ENCODE measurements at regions not wholly inside any gene's neighbourhood (a gene's known extent, or its start where the extent isn't known, plus 50 kb on each side); places are given as distances from the start of the nearest gene placed in this dataset.

- TF ChIP-seq, protein P1, sequence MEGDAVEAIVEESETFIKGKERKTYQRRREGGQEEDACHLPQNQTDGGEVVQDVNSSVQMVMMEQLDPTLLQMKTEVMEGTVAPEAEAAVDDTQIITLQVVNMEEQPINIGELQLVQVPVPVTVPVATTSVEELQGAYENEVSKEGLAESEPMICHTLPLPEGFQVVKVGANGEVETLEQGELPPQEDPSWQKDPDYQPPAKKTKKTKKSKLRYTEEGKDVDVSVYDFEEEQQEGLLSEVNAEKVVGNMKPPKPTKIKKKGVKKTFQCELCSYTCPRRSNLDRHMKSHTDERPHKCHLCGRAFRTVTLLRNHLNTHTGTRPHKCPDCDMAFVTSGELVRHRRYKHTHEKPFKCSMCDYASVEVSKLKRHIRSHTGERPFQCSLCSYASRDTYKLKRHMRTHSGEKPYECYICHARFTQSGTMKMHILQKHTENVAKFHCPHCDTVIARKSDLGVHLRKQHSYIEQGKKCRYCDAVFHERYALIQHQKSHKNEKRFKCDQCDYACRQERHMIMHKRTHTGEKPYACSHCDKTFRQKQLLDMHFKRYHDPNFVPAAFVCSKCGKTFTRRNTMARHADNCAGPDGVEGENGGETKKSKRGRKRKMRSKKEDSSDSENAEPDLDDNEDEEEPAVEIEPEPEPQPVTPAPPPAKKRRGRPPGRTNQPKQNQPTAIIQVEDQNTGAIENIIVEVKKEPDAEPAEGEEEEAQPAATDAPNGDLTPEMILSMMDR (IDR thresholded peaks at IDR 0.05; ENCODE audit: insufficient read depth, low read length, poor library complexity, severe bottlenecking) = peak; percentile 39
- no peak for TF ChIP-seq EZH2phosphoT487 (conservative IDR thresholded peaks at IDR 0.05; ENCODE audit: low read length)
These were observed 73.4 kb upstream of the TTC29 start for GRCh38 chr4:147019091-147019490.

All from SU-DHL-6 (cell line).